ENCODE measurements at regions not wholly inside any gene's neighbourhood (a gene's known extent, or its start where the extent isn't known, plus 50 kb on each side); places are given as distances from the start of the nearest gene placed in this dataset.

DNA sequence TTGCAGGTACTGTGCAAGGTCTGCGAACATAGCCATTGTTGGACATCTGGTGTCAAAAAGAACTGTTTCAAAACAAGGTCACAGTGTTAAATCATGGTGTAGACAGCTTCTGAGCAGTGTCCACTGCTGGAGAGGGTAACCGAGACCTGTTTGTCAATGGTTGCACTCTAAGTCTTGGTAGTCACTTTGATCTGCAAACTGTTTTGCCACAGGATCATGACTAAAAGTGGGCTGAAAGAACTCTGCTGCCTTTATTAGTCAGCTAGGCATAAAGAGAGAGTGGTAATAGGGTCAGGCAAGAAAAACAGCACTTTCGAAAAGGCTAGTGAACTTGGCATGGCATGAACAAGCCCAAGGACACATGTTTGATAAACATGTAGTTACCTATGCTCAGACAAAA is 552.3 kb upstream of the CITED2 start:
- H3K36me3 ChIP-seq, result no peaks in the 10 kb centered on the region
- no peaks in the 10 kb centered on the region for H3K27me3 ChIP-seq
- peaks cover 0 to 19% (median 0%) of the 10 kb centered on the region in 4 donors for H3K4me1 ChIP-seq
- H3K4me3 ChIP-seq, result no peak overlapping the region
- H3K9me3 ChIP-seq, result no peaks in the 10 kb centered on the region
- no peak for TF ChIP-seq POLR2A (IDR thresholded peaks at IDR 0.05)
- TF ChIP-seq, protein P1, sequence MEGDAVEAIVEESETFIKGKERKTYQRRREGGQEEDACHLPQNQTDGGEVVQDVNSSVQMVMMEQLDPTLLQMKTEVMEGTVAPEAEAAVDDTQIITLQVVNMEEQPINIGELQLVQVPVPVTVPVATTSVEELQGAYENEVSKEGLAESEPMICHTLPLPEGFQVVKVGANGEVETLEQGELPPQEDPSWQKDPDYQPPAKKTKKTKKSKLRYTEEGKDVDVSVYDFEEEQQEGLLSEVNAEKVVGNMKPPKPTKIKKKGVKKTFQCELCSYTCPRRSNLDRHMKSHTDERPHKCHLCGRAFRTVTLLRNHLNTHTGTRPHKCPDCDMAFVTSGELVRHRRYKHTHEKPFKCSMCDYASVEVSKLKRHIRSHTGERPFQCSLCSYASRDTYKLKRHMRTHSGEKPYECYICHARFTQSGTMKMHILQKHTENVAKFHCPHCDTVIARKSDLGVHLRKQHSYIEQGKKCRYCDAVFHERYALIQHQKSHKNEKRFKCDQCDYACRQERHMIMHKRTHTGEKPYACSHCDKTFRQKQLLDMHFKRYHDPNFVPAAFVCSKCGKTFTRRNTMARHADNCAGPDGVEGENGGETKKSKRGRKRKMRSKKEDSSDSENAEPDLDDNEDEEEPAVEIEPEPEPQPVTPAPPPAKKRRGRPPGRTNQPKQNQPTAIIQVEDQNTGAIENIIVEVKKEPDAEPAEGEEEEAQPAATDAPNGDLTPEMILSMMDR (IDR thresholded peaks at IDR 0.05), result no peak
- no peak overlapping the region for H3K27ac ChIP-seq
- DNase-seq, result no peak

- DNase-seq, result peak in 2 of 3 donors; percentile 48 to 54
- Histone ChIP-seq H3K4me1 (peaks cover 0 to 25% (median 0%) of the 10 kb centered on the region in 4 donors), H3K27ac (peak overlapping the region in 1 of 4 donors; percentile 25), H3K27me3 (no peaks in the 10 kb centered on the region), H3K9me3 (no peaks in the 10 kb centered on the region), H3K4me3 (no peak overlapping the region), H3K36me3 (no peaks in the 10 kb centered on the region)
- TF ChIP-seq, protein P1 (IDR thresholded peaks at IDR 0.05), result no peak
- no peak for TF ChIP-seq POLR2A (IDR thresholded peaks at IDR 0.05)
These were observed 551.6 kb upstream of the CITED2 start for GRCh38 chr6:139925894-139926641.

GRCh38 chr6:139923964-139924475 is 549.6 kb upstream of the CITED2 start:
- peaks cover 0 to 32% (median 0%) of the 10 kb centered on the region in 4 donors for H3K4me1 ChIP-seq
- TF ChIP-seq POLR2A (IDR thresholded peaks at IDR 0.05), result no peak
- TF ChIP-seq, protein P1 (IDR thresholded peaks at IDR 0.05), result no peak
- H3K36me3 ChIP-seq, result no peaks in the 10 kb centered on the region
- no peaks in the 10 kb centered on the region for H3K9me3 ChIP-seq
- H3K27ac ChIP-seq, result no peak overlapping the region
- H3K4me3 ChIP-seq, result no peak overlapping the region
- DNase-seq, result no peak
- no peaks in the 10 kb centered on the region for H3K27me3 ChIP-seq

DNA sequence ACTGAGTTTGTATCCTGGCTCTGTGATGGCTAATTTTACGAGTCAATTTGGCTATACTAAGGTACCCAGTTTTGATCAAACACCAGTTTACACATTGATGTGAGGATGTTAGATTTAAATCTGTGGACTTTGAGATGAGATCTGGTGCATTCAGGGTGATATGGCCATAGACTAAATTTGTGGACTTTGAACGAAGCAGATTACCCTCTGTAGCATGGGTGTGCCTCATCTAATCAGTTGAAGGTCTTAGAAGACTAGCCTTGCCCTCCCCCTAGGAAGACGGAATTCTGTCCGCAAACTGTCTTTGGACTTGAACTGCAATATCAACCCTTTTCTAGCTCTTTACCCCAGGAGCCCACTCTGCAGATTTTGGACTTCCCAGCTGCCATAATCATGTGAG is 547.8 kb upstream of the CITED2 start:
- TF ChIP-seq, protein P1 (IDR thresholded peaks at IDR 0.05), result no peak
- TF ChIP-seq POLR2A (IDR thresholded peaks at IDR 0.05), result no peak
- no peaks in the 10 kb centered on the region for H3K36me3 ChIP-seq
- H3K4me1 ChIP-seq, result peaks cover 0 to 30% (median 0%) of the 10 kb centered on the region in 4 donors
- no peak overlapping the region for H3K4me3 ChIP-seq
- H3K9me3 ChIP-seq, result no peaks in the 10 kb centered on the region
- H3K27ac ChIP-seq, result no peak overlapping the region
- no peak for DNase-seq
- H3K27me3 ChIP-seq, result no peaks in the 10 kb centered on the region

GRCh38 chr6:139920776-139921100 is 546.3 kb upstream of the CITED2 start:
- Histone ChIP-seq H3K27ac (no peak overlapping the region), H3K36me3 (no peaks in the 10 kb centered on the region)

More at GRCh38 chr6:139920776-139921100, 546.3 kb upstream of the CITED2 start:
- Histone ChIP-seq H3K27me3 (no peaks in the 10 kb centered on the region), H3K4me1 (peaks cover 0 to 15% (median 0%) of the 10 kb centered on the region in 4 donors), H3K9me3 (no peaks in the 10 kb centered on the region), H3K4me3 (no peak overlapping the region)
- no peak for DNase-seq
- no peak for TF ChIP-seq POLR2A (IDR thresholded peaks at IDR 0.05)
- TF ChIP-seq, protein P1 (IDR thresholded peaks at IDR 0.05), result no peak

Data from Peyer's patch (tissue), 4 donors.